H9 (cell line): ENCODE measurements at regions not wholly inside any gene's neighbourhood (a gene's known extent, or its start where the extent isn't known, plus 50 kb on each side); places are given as distances from the start of the nearest gene placed in this dataset.

Experiments
- DNase-seq: peaks from one replicate; pipeline ENCODE4 v3.0.0-alpha.2; 2017
- H2AFZ ChIP-seq: one replicate; pipeline ENCODE4 v1.6.1; 2013; ENCODE audit warnings: mild to moderate bottlenecking, low read length, control low read depth, moderate library complexity
- H2AK5ac ChIP-seq: 2 replicates; pipeline ENCODE4 v1.6.1; 2013; ENCODE audit warnings: low read length, control low read depth, mixed read lengths; ENCODE audit not compliant: insufficient read length
- H2BK120ac ChIP-seq: one replicate; pipeline ENCODE4 v1.6.1; 2013; ENCODE audit warnings: low read depth, mild to moderate bottlenecking, low read length, control low read depth, inconsistent platforms; ENCODE audit not compliant: poor library complexity, severe bottlenecking
- H2BK12ac ChIP-seq: 2 replicates; pipeline ENCODE4 v1.6.1; 2013; ENCODE audit warnings: low read length, control low read depth, mixed read lengths, low read depth; ENCODE audit not compliant: insufficient read length
- H2BK15ac ChIP-seq: 2 replicates; pipeline ENCODE4 v1.6.1; 2013; ENCODE audit warnings: low read depth, low read length, control low read depth
- H2BK20ac ChIP-seq: one replicate; pipeline ENCODE4 v1.6.1; 2013; ENCODE audit warnings: low read depth, mild to moderate bottlenecking, low read length, control low read depth, inconsistent platforms; ENCODE audit not compliant: poor library complexity, severe bottlenecking
- H2BK5ac ChIP-seq: 2 replicates; pipeline ENCODE4 v1.6.1; 2013; ENCODE audit warnings: low read length, control low read depth, mixed read lengths; ENCODE audit not compliant: insufficient read length
- H3K14ac ChIP-seq: 2 replicates; pipeline ENCODE4 v1.6.1; 2013; ENCODE audit warnings: low read length, control low read depth; ENCODE audit not compliant: insufficient read depth
- H3K18ac ChIP-seq: 2 replicates; pipeline ENCODE4 v1.6.1; 2013; ENCODE audit warnings: low read depth, mild to moderate bottlenecking, mixed read lengths, low read length, control low read depth; ENCODE audit not compliant: insufficient read length
- H3K23ac ChIP-seq: 2 replicates; pipeline ENCODE4 v1.6.1; 2013; ENCODE audit warnings: low read length, control low read depth, mixed read lengths, low read depth; ENCODE audit not compliant: insufficient read length
- H3K23me2 ChIP-seq: 2 replicates; pipeline ENCODE4 v1.6.1; 2013; ENCODE audit warnings: low read depth, mild to moderate bottlenecking, mixed read lengths, low read length, control low read depth; ENCODE audit not compliant: insufficient read length, poor library complexity, severe bottlenecking
- H3K27ac ChIP-seq: 2 replicates; pipeline ENCODE4 v1.5.1; 2013; ENCODE audit warnings: low read length, control low read depth, mixed read lengths, low read depth; ENCODE audit not compliant: insufficient read length
- H3K27me3 ChIP-seq: 2 replicates; pipeline ENCODE4 v1.6.1; 2013; ENCODE audit warnings: low read length, control low read depth, inconsistent platforms; ENCODE audit not compliant: insufficient read depth
- H3K4ac ChIP-seq: 2 replicates; pipeline ENCODE4 v1.6.1; 2013; ENCODE audit warnings: low read depth, mild to moderate bottlenecking, control low read depth, inconsistent platforms, low read length, moderate library complexity
- H3K4me1 ChIP-seq: 2 replicates; pipeline ENCODE4 v1.6.1; 2013; ENCODE audit warnings: low read length, control low read depth, inconsistent platforms; ENCODE audit not compliant: insufficient read depth
- H3K4me2 ChIP-seq: 2 replicates; pipeline ENCODE4 v1.6.1; 2013; ENCODE audit warnings: low read length, control low read depth, mixed read lengths; ENCODE audit not compliant: insufficient read length, insufficient read depth
- H3K56ac ChIP-seq: 2 replicates; pipeline ENCODE4 v1.6.1; 2013; ENCODE audit warnings: low read depth, mild to moderate bottlenecking, mixed read lengths, low read length, control low read depth; ENCODE audit not compliant: insufficient read length
- H3K79me1 ChIP-seq: 2 replicates; pipeline ENCODE4 v1.6.1; 2013; ENCODE audit warnings: low read depth, mild to moderate bottlenecking, moderate library complexity, low read length, control low read depth, inconsistent platforms; ENCODE audit not compliant: insufficient read depth, poor library complexity, severe bottlenecking
- H3K79me2 ChIP-seq: 2 replicates; pipeline ENCODE4 v1.6.1; 2013; ENCODE audit warnings: low read length, control low read depth, inconsistent platforms; ENCODE audit not compliant: insufficient read depth
- H3K9ac ChIP-seq: 2 replicates; pipeline ENCODE4 v1.6.1; 2013; ENCODE audit warnings: low read length, control low read depth, mixed read lengths; ENCODE audit not compliant: insufficient read length; ENCODE audit errors: extremely low read depth
- H3K9me3 ChIP-seq: one replicate; pipeline ENCODE4 v1.6.1; 2013; ENCODE audit warnings: low read depth, low read length, inconsistent platforms; ENCODE audit not compliant: control insufficient read depth
- H3T11ph ChIP-seq: one replicate; pipeline ENCODE4 v1.6.1; 2013; ENCODE audit warnings: mild to moderate bottlenecking, low read length, control low read depth, inconsistent platforms
- H4K20me1 ChIP-seq: one replicate; pipeline ENCODE4 v1.6.1; 2013; ENCODE audit not compliant: control insufficient read depth, insufficient read length, insufficient read depth
- H4K5ac ChIP-seq: 2 replicates; pipeline ENCODE4 v1.6.1; 2013; ENCODE audit warnings: low read depth, mild to moderate bottlenecking, mixed read lengths, low read length, control low read depth; ENCODE audit not compliant: insufficient read length
- H4K8ac ChIP-seq: replicated peaks from 2 replicates; pipeline ENCODE4 v1.6.1; 2013; ENCODE audit warnings: low read length, control low read depth, mixed read lengths, low read depth; ENCODE audit not compliant: insufficient read length
- H4K91ac ChIP-seq: 2 replicates; pipeline ENCODE4 v1.6.1; 2013; ENCODE audit warnings: low read depth, mild to moderate bottlenecking, moderate library complexity, mixed read lengths, low read length, control low read depth; ENCODE audit not compliant: insufficient read length
- H3K27ac Mint-ChIP-seq, 3 experiments: 2 replicates in 2 of 3; 3 replicates in 1 of 3; pipeline ENCODE4 v1.8.0; 2020 to 2021; ENCODE audit warnings: mixed read lengths in 3 of 3, mild to moderate bottlenecking in 1 of 3, moderate library complexity in 1 of 3
- H3K27me3 Mint-ChIP-seq: 2 replicates; pipeline ENCODE4 v1.8.0; 2021; ENCODE audit warnings: low read depth, mild to moderate bottlenecking, moderate library complexity, mixed read lengths
- H3K36me3 Mint-ChIP-seq, 3 experiments: 2 replicates in 2 of 3; 3 replicates in 1 of 3; pipeline ENCODE4 v1.8.0; 2020 to 2021; ENCODE audit warnings: low read depth in 3 of 3, mixed read lengths in 3 of 3; ENCODE audit not compliant: insufficient read depth in 1 of 3
- H3K4me1 Mint-ChIP-seq, 2 experiments: 2 replicates each; pipeline ENCODE4 v1.8.0; 2020; ENCODE audit warnings: mixed read lengths in 2 of 2
- H3K4me3 Mint-ChIP-seq, 2 experiments: 2 replicates in 1 of 2; 3 replicates in 1 of 2; pipeline ENCODE4 v1.8.0; 2020 to 2021; ENCODE audit warnings: mild to moderate bottlenecking in 2 of 2, mixed read lengths in 2 of 2, moderate library complexity in 1 of 2
- H3K9me3 Mint-ChIP-seq, 2 experiments: 2 replicates in 1 of 2; 3 replicates in 1 of 2; pipeline ENCODE4 v1.8.0; 2020; ENCODE audit warnings: mild to moderate bottlenecking in 2 of 2, mixed read lengths in 2 of 2, moderate library complexity in 1 of 2
- WGBS: extraction: QIAGEN DNeasy Blood & Tissue Kit; methylation state at CpG from one replicate; pipeline ENCODE4 v1.1.7; 2013; ENCODE audit warnings: missing lambda C conversion rate, low lambda C conversion rate, mixed read lengths; ENCODE audit not compliant: insufficient read length; ENCODE audit errors: extremely low coverage; 5-methylcytosine and 5-hydroxymethylcytosine counted together
- TF ChIP-seq, protein P1 (sequence below): fragments of 200-600 bp; sonication (generic); conservative IDR thresholded peaks from 3 replicates; pipeline ENCODE4 v1.8.0; 2021; ENCODE audit warnings: antibody characterized with exemption, mild to moderate bottlenecking

DNA sequence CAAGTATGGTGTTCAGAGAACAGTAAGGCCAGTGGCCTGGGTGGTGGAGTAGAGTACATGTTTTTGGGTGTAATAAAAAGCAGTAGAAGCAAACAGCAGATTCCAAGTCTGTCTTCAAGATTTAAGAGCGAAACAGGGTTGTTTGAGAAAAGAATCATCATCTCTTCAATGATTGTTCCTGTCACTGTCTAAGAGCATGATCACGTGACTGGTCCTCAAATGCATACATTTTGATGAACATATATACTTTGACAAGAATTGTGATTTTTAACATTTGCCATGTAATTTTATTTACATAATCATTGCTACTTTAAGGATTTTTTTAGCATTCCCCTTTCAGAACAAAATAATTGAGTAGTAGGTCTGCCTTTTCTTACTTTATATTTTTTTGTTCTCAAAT is 252.6 kb upstream of the GPR101 start:
- Histone ChIP-seq H2AFZ (no peak overlapping the region), H2AK5ac (no peak overlapping the region), H3K14ac (no peak overlapping the region), H3K4me2 (no peak overlapping the region), H2BK5ac (no peak overlapping the region), H3K18ac (no peak overlapping the region), H3K79me1 (no peaks in the 10 kb centered on the region), H3T11ph (no peak overlapping the region), H4K20me1 (no peaks in the 10 kb centered on the region), H2BK120ac (no peak overlapping the region), H4K91ac (no peak overlapping the region), H3K9ac (no peak overlapping the region), H3K4me1 (no peaks in the 10 kb centered on the region), H4K8ac (no peak overlapping the region), H2BK12ac (no peak overlapping the region), H3K23ac (no peak overlapping the region), H4K5ac (no peak overlapping the region), H2BK20ac (no peak overlapping the region), H3K9me3 (peaks cover 4% of the 10 kb centered on the region), H3K27me3 (no peaks in the 10 kb centered on the region), H2BK15ac (no peak overlapping the region), H3K4ac (no peak overlapping the region), H3K23me2 (no peaks in the 10 kb centered on the region), H3K56ac (no peak overlapping the region), H3K27ac (no peak overlapping the region), H3K79me2 (no peaks in the 10 kb centered on the region)
- Mint-ChIP-seq H3K4me1 (no peaks in the 10 kb centered on the region), H3K36me3 (no peaks in the 10 kb centered on the region), H3K4me3 (no peak overlapping the region), H3K9me3 (peaks cover 0 to 51% of the 10 kb centered on the region in 2 experiments; a peak in 3 of 5 replicates), H3K27ac (no peak overlapping the region), H3K27me3 (no peaks in the 10 kb centered on the region; the same call in 1 of the 2 replicates)
- no peak for DNase-seq
- TF ChIP-seq, protein P1, sequence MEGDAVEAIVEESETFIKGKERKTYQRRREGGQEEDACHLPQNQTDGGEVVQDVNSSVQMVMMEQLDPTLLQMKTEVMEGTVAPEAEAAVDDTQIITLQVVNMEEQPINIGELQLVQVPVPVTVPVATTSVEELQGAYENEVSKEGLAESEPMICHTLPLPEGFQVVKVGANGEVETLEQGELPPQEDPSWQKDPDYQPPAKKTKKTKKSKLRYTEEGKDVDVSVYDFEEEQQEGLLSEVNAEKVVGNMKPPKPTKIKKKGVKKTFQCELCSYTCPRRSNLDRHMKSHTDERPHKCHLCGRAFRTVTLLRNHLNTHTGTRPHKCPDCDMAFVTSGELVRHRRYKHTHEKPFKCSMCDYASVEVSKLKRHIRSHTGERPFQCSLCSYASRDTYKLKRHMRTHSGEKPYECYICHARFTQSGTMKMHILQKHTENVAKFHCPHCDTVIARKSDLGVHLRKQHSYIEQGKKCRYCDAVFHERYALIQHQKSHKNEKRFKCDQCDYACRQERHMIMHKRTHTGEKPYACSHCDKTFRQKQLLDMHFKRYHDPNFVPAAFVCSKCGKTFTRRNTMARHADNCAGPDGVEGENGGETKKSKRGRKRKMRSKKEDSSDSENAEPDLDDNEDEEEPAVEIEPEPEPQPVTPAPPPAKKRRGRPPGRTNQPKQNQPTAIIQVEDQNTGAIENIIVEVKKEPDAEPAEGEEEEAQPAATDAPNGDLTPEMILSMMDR = no peak
- WGBS = no CpG with 5 or more reads among the region's 2 CpGs
